DMS79 (cell line): ENCODE measurements at regions not wholly inside any gene's neighbourhood (a gene's known extent, or its start where the extent isn't known, plus 50 kb on each side); places are given as distances from the start of the nearest gene placed in this dataset.
"Not testable (repeated sequence)": the region's sequence is repeated elsewhere in the genome, so short reads cannot be mapped to it uniquely, and the experiment has no call there.

Experiments
- DNase-seq: peaks from one replicate; lab custom pipeline; 2025; lab: John Stamatoyannopoulos, UW

DNA sequence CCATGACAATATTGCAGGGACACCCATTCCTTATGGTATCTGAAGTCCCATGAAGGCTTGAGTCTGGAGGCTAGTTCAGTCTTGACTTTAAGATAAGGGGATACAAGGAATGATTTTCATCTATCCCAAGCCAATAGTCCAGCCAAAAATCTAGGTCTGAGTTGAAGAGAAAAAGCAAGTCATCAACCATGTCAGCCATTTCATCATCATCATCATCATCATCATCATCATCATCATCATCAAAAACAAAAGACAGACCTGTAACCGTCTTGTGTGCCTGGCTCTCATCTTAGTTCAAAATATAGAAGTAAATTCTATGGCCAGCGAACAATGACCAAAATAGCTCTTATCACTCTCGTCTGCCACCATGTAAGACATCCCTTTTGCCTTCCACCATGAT, 59.5 kb upstream of the FAM90A26 start:
- DNase-seq = not testable (repeated sequence)

DNA sequence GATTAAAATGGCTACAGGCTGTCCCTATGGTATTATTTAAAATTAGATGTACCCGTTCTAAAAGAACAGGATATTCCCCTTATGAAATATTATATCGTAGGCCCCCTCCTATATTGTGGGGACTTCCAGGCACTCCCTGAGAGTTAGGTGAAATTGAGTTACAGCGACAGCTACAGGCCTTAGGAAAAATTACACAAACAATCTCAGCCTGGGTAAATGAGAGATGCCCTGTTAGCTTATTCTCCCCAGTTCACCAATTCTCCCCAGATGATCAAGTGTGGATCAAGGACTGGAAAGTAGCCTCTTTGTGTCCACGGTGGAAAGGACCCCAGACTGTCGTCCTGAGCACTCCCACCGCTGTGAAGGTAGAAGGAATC, 67.1 kb upstream of the FAM90A26 start:
- DNase-seq = not testable (repeated sequence)

DNA sequence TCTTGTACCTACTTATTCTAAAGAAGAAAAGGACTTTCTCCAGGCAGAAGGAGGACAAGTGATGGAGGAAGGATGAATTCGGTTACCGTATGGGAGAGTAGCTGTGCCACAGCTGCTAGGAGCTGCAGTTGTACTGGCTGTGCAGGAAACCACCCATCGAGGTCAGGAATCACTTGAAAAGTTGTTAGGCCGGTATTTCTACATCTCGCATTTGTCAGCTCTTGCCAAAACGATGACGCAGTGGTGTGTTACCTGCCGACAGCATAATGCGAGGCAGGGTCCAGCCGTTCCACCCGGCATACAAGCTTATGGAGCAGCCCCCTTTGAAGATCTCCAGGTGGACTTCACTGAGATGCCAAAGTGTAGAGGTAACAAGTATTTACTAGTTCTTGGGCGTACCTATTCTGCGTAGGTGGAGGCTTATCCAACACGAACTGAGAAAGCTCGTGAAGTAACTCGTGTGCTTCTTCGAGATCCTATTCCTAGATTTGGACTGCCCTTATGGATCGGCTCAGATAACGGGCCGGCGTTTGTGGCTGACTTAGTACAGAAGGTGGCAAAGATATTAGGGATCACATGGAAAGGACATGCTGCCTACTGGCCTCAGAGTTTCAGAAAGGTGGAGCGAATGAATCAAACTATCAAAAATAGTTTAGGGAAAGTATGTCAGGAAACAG, 67.6 kb upstream of the FAM90A26 start:
- peak; percentile 21 for DNase-seq

DNA sequence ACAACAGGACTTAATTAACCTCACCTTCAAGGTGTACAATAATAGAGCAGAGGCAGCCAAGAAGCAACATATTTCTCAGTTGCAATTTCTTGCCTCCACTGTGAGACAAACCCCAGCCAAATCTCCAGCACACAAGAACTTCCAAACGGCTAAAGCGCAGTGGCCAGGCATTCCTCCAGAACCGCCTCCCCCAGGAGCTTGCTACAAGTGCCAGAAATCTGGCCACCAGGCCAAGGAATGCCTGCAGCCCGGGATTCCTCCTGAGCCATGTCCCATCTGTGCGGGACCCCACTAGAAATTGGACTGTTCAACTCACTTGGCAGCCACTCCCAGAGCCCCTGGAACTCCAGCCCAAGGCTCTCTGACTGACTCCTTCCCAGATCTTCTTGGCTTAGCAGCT, 73.9 kb upstream of the FAM90A26 start:
- not testable (repeated sequence) for DNase-seq

DNA sequence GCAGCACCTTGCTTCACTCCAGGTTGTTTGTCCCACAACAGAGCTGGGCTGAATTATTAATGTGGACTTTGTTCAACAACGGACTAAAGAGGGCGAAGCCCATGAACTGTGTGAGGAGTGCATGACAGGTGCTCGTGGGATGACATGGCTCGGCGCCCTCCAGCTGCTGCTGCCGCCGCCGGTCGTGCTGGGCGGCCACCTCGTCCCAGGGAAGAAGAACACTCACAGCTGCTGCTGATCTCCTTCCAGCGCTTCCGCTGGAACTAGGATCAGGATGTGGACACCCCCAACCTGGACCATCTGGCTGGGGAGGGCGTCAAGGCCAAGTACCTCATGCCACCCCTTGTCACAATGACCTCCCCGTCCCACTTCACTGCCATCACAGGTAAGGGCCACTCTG, 91.4 kb upstream of the FAM90A26 start:
- not testable (repeated sequence) for DNase-seq

DNA sequence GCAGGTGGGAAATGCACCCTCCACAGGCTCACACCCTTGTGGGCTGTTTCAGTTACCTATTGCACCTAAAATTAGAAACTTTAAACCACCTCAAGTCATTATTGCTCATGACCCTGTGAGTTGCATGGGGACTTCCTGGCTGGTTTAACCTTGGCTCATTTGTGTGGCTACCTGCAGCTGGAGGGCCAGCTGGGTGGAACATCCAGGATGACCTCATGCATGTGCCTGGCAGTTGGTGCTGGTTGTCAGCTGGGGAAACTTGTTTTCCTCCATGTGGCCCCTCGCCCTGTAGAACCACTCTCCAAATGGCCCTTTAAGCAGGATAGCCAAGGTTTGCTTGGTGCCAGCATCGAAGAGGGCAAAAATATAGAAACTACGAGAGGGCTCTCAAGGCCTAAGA, 93.2 kb upstream of the FAM90A26 start:
- DNase-seq = not testable (repeated sequence)

DNA sequence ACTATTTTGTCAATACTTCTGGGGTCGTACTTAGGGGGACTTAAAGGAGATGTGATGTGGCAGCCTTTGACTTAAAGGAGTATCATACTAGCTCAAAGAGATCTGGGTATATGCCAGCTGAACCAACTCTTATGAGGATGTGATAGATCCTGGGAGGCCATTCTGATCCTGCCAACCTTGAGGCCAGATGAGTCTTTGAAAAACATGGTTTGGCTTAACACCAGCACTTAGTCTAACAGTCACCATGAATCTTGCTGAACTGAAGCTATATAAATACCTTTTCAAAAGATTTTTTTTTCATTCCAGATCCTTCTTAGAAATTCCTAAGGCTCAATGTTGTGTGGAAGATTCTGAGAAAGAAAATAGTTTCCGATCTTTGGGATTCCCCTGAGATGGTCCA, 93.7 kb upstream of the FAM90A26 start:
- not testable (repeated sequence) for DNase-seq

DNA sequence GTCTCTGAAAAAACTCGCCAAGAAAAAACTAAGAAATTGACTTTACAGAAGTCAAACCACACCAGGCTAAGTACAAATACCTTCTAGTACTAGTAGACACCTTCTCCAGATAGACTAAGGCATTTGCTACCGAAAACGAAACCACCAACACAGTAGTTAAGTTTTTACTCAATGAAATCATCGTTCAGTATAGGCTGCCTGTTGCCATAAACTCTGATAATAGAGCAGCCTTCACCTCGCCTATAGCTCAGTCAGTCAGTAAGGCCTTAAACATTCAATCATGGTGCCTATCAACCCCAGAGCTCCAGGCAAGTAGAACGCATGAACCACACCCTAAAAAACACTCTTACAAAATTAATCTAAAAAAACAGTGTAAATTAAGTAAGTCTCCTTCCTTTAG, 96.8 kb upstream of the FAM90A26 start:
- not testable (repeated sequence) for DNase-seq

DNA sequence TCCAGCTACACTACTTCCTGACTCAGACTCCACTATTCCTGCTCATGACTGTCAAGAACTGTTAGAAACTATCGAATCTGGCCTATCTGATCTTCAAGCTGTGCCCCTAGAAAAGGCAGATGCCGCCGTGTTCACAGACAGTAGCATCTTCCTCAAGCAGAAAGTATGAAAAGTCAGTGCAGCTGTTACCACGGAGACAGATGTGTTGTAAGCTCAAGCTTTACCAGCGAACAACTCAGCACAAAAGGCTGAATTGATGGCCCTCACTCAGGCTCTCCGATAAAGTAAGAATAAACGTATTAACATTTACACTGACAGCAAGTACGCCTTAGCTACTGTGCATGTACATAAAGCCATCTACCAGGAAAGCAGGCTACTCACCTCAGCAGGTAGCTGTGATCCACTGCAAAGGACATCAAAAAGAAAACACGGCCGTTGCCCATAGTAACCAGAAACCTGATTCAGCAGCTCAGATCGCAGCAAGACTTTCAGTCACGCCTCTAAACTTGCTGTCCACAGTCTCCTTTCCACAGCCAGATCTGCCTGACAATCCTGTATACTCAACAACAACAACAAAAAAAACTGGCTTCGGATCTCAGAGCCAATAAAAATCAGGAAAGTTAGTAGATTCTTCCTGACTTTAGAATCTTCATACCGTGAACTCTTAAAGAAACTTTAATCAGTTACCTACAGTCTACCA, 97.5 kb upstream of the FAM90A26 start:
- DNase-seq = not testable (repeated sequence)

DNA sequence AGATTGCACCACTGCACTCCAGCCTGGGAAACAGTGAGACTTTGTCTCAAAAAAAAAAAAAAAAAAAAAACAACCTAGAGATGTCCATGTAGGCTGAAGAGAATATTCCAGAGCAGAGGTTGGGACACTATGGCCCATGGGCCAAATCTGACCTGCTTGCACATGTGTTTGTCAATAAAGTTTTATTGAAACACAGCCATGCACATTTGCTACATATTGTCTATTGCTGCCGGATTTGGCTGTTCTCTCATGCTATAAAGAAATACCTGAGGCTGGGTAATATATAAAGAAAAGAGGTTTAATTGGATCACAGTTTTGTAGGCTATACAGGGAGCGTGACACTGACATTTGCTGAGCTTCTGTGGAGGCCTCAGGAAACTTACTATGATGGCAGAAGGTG, 102.3 kb upstream of the FAM90A26 start:
- not testable (repeated sequence) for DNase-seq

DNA sequence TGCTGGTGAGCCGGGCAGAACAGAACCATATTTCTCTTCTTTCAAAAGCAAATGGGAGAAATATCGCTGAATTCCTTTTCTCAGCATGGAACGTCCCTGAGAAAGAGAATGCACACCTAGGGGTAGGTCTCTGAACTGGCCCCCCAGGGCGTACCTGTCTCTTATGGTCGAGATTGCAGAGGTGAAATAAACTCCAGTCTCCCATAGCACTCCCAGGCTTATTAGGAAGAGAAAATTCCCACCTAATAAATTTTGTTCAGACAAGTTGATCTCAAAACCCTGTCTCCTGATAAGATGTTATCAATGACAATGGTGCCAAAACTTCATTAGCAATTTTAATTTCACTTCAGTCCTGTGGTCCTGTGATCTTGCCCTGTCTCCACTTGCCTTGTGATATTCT, 106.6 kb upstream of the FAM90A26 start:
- DNase-seq = not testable (repeated sequence)

DNA sequence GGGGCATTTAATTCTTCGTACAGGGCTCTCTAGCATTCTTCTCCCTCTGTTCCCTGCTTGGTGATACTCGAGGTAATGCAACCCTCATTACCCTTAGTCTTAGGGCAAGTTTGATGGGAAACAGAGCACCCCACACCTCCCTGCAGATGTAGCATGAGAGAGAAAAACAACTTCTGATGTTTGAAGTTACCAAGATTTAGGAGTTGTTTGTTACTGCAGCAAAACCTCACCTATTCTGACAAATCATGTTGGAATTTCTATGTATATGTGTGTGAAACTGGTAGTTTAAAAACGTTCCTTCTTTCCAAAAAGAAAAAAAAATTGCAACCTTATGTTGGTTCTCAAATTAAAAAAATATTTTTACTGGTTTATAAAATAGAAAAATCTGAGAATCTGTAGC, 145.3 kb upstream of the FAM90A26 start:
- DNase-seq = not testable (repeated sequence)

DNA sequence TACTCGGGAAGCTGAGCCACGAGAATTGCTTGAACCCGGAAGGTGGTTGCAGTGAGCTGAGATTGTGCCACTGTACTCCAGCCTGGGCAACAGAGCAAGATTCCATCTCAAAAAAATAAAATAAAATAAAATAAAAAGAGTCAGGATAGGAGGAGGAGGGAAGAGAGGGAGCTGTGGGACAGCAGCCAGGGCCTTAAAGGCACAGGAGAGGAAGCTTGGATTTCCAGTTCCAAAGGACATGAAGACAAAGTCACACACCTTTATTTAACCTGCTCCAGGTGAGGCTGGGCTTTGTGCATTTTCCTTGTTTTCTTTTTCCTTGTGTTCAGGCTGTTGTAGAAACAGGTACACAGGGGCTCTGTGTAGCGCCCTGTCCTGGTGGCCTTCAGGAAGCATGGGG, 138.2 kb upstream of the HMX1 start:
- DNase-seq = not testable (repeated sequence)

DNA sequence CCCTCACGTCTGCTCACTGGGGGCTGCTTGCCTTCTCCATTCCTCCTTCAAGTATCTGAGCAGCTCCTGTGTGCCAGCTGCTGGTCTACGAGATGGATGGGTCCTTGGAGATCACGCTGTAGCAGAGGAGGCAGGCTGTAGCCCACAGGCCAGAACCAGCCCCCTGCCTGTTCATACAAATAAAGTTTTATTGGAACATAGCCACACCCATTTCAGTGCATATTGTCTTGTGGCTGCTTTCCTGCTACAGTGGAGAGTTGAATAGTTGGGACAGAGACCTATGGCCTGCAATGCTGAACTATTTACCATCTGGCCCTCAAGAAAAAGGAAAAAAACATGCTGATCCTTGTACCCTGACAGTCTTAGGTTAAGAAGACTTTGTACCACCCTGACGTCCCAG, 136.8 kb upstream of the HMX1 start:
- not testable (repeated sequence) for DNase-seq

DNA sequence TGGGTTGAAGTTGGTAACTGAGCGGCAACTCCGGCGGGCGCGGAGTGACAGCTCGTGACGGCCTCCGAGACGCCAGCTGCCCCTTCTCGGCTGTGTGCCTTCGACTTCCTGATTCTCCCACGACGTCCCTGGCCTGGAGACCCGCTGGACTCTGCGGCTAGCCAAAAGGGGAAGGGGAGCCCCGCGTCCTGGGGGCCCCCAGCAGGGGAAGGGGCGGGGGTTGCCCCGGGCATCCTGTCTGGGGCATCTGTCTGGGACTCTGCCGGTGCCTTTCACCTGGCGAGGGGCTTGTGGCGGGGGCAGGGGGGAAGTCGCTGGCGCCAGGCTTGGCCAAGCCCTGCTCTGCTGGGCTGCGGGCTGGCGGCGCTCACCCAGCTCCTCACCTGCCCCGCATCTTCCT, 129.5 kb upstream of the HMX1 start:
- DNase-seq = not testable (repeated sequence)

DNA sequence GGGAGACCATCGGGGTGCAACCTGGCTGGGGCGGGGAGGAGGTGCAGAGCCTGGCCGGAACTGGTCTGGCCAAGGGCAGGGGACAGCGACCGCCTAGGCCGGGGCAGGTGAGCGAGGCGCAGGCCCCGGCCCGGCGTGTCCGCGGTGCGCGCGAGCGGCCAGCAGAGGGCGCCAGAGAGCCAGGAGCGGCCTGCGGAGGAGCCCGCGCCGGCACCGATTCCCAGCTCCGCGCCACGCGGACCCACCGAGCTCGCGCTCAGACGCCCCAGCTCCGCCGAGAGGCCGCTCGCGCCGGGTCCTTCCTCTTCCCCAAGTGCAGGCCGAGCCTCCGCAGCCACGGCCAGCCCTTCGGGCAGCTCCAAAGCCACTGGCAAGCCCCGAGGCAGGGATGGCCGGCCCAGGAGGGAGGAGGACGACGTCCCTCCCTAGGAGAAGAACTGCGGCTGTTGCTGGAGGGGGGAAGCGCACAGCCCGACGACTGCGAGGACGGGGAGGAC, 128.9 kb upstream of the HMX1 start:
- DNase-seq = not testable (repeated sequence)

DNA sequence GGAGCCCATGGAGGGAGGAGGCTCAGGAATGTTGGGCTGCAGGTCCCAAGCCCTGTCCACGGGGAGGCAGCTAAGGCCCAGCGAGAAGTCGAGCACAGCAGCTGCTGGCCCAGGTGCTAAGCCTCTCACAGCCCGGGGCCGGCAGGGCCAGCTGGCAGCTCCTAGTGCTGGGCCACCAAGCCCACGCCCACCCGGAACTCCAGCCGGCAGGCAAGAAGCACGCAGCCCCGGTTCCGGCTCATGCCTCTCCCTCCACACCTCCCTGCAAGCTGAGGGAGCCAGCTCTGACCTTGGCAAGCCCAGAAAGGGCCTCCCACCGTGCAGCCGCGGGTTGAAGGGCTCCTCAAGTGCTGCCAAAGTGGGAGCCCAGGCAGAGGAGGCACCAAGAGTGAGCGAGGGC, 121.3 kb upstream of the HMX1 start:
- peak; percentile 58 for DNase-seq

DNA sequence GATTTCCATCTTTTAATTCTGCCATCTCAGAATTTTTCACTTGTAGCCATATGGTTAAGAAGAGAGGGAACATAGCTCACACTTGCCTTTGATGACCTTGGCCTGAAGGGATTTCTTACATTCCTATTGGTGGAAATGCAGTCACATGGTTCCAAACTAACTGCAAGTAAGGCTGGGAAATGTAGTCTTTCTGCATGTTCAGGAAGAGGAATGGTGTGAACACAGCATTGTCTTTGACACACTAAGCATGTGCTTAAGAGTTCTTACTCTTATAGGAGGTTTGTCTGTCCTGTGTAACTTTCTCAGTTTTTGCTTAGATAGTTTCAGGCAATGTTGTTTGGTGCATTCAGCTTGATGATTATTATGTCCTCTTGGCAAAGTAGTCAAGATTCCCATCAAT, 119.8 kb upstream of the HMX1 start:
- not testable (repeated sequence) for DNase-seq

DNA sequence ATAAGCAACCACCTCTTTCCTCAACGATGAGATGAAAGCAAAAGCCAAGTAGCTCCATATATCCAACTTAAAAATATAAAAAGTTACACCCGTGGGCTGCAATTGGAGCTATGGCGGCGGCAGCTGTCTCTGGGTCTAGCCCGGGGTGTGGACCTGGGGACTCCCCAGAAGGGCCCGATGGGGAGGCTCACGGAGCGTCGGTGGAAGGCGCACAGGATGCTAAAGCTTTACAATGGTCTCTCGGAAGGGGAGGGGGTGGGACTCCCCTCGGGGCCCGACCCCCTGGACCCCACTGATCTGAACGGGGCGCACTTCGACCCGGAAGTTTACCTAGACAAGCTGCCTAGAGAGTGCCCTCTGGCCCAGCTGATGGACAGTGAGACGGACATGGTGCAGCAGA, 118.7 kb upstream of the HMX1 start:
- not testable (repeated sequence) for DNase-seq

DNA sequence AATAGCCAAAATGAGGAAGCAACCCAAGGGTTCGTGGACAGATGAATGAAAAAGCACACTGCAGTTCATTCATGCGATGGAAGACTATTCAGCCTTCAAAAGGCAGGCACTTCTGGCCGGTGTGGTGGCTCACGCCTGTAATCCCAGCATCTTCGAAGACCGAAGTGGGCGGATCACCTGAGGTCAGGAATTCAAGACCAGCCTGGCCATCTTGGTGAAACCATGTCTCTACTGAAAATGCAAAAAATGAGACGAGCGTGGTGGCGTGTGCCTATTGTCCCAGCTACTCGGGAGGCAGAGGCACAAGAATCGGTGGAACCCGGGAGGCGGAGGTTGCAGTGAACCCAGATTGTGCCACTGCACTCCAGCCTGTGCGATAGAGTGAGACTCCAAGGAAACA, 114.1 kb upstream of the HMX1 start:
- not testable (repeated sequence) for DNase-seq

DNA sequence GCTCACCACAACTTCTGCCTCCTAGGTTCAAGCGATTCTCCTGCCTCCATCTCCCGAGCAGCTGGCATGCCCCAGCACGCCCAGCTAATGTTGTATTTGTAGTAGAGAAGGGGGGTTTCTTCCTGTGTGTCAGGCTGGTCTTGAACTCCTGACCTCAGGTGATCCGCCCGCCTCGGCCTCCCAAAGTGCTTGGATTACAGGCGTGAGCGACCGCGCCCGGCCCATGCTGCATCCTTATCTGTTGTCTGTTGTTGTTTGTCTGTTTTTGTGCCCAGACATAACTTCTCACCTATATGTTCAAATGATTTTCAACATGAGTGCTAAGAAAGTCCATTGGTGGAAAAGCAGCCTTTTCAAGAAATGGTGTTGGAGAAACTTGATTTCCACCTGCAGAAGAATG, 113.0 kb upstream of the HMX1 start:
- DNase-seq = not testable (repeated sequence)

DNA sequence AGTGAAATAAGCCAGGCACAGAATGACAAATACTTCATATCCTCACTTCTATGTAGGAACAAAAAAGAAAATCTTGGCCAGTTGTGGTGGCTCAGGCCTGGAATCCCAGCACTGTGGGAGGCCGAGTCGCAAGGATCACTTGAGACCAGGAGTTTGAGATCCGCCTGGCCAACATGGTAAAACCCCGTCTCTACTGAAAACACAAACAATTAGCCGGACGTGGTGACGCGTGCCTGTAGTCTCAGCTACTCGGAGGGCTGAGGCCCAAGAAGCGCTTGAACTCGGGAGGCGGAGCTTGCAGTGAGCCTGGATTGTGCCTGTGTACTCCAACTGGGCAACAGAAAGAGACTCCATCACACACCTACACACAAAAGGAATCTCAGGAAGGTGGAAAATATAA, 112.3 kb upstream of the HMX1 start:
- not testable (repeated sequence) for DNase-seq

DNA sequence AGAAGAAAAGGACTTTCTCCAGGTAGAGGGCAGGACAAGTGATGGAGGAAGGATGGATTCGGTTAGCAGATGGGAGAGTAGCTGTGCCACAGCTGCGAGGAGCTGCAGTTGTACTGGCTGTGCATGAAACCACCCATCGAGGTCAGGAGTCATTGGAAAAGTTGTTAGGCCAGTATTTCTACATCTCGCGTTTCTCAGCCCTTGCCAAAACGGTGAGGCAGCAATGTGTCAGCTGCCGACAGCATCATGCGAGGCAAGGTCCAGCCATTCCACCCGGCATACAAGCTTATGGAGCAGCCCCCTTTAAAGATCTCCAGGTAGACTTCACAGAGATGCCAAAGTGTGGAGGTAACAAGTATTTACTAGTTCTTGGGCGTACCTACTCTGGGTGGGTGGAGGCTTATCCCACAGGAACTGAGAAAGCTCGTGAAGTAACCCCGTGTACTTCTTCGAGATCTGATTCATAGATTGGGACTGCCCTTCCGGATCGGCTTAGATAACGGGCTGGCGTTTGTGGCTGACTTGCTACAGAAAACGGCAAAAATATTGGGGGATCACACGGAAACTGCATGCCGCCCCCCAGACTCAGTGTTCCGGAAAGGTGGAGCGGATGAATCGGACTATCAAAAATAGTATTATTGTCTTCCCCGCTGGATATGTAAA, 105.0 kb upstream of the HMX1 start:
- DNase-seq = not testable (repeated sequence)
